ENCODE measurements at regions not wholly inside any gene's neighbourhood (a gene's known extent, or its start where the extent isn't known, plus 50 kb on each side); places are given as distances from the start of the nearest gene placed in this dataset.

- no peak overlapping the region for H3K9ac ChIP-seq (ENCODE audit: control insufficient read depth, extremely low read depth, insufficient read depth, low read length)
- H3K9me1 ChIP-seq (ENCODE audit: control insufficient read depth, extremely low read depth, insufficient read depth, low read length), result no peaks in the 10 kb centered on the region
- no peak overlapping the region for H2AFZ ChIP-seq (ENCODE audit: control insufficient read depth, low read length)
- H3K4me1 ChIP-seq (ENCODE audit: control insufficient read depth, extremely low read depth, insufficient read depth, low read length), result peaks cover 7% of the 10 kb centered on the region
- no peaks in the 10 kb centered on the region for H3K9me3 ChIP-seq (ENCODE audit: control insufficient read depth, low read depth, low read length)
- H3K4me2 ChIP-seq (ENCODE audit: control insufficient read depth, extremely low read depth, insufficient read depth, low read depth, low read length), result no peak overlapping the region
- H3K36me3 ChIP-seq (ENCODE audit: control insufficient read depth in 2 of 2, extremely low read depth in 1 of 2, insufficient read depth in 2 of 2, low read length in 2 of 2), result no peaks in the 10 kb centered on the region
- dilution Hi-C loops (cut with MboI; ENCODE audit: extremely low pct_ligation_motif_present, low sequenced_read_pairs), result no loop called here
- DNase-seq (ENCODE audit: low read depth, low spot score), result no peak
- no peak overlapping the region for H3K27ac ChIP-seq (ENCODE audit: control insufficient read depth, insufficient read depth, low read length)
- FAIRE-seq, result no peak
- no peaks in the 10 kb centered on the region for H4K20me1 ChIP-seq (ENCODE audit: control insufficient read depth, extremely low read depth, insufficient read depth, low read length)
- H3K4me3 ChIP-seq (ENCODE audit: control insufficient read depth in 2 of 3, extremely low read depth in 1 of 3, insufficient read depth in 2 of 3, low read depth in 1 of 3, low read length in 3 of 3), result no peak overlapping the region
- TF ChIP-seq CTCF (optimal IDR thresholded peaks at IDR 0.05 in 1 of 3, IDR thresholded peaks at IDR 0.05 in 1 of 3, conservative IDR thresholded peaks at IDR 0.05 in 1 of 3; ENCODE audit: extremely low read depth in 1 of 3, insufficient read depth in 2 of 3, low read length in 3 of 3) (no peak), EZH2 (IDR thresholded peaks at IDR 0.05; ENCODE audit: low read length) (no peak)
- H3K79me2 ChIP-seq (ENCODE audit: control insufficient read depth, insufficient read depth, low read length), result no peaks in the 10 kb centered on the region
- no peaks in the 10 kb centered on the region for H3K27me3 ChIP-seq (ENCODE audit: control insufficient read depth, extremely low read depth, insufficient read depth, low read length)
These were observed 125.4 kb upstream of the PTCHD4 start for GRCh38 chr6:48236375-48236774.

GRCh38 chr6:48233063-48233462 lies 122.1 kb upstream of the PTCHD4 start:
- FAIRE-seq, result no peak
- dilution Hi-C loops (cut with MboI; ENCODE audit: extremely low pct_ligation_motif_present, low sequenced_read_pairs), result no loop called here
- H3K9ac ChIP-seq (ENCODE audit: control insufficient read depth, extremely low read depth, insufficient read depth, low read length), result no peak overlapping the region

More at GRCh38 chr6:48233063-48233462, 122.1 kb upstream of the PTCHD4 start:
- Histone ChIP-seq H3K4me2 (ENCODE audit: control insufficient read depth, extremely low read depth, insufficient read depth, low read depth, low read length) (no peak overlapping the region), H3K36me3 (ENCODE audit: control insufficient read depth in 2 of 2, extremely low read depth in 1 of 2, insufficient read depth in 2 of 2, low read length in 2 of 2) (no peaks in the 10 kb centered on the region), H3K9me1 (ENCODE audit: control insufficient read depth, extremely low read depth, insufficient read depth, low read length) (no peaks in the 10 kb centered on the region), H4K20me1 (ENCODE audit: control insufficient read depth, extremely low read depth, insufficient read depth, low read length) (no peaks in the 10 kb centered on the region), H3K27ac (ENCODE audit: control insufficient read depth, insufficient read depth, low read length) (no peak overlapping the region), H3K79me2 (ENCODE audit: control insufficient read depth, insufficient read depth, low read length) (no peaks in the 10 kb centered on the region), H3K4me3 (ENCODE audit: control insufficient read depth in 2 of 3, extremely low read depth in 1 of 3, insufficient read depth in 2 of 3, low read depth in 1 of 3, low read length in 3 of 3) (no peak overlapping the region), H3K4me1 (ENCODE audit: control insufficient read depth, extremely low read depth, insufficient read depth, low read length) (peaks cover 12% of the 10 kb centered on the region), H3K27me3 (ENCODE audit: control insufficient read depth, extremely low read depth, insufficient read depth, low read length) (no peaks in the 10 kb centered on the region), H2AFZ (ENCODE audit: control insufficient read depth, low read length) (no peak overlapping the region), H3K9me3 (ENCODE audit: control insufficient read depth, low read depth, low read length) (no peaks in the 10 kb centered on the region)
- TF ChIP-seq EZH2 (IDR thresholded peaks at IDR 0.05; ENCODE audit: low read length), result no peak
- no peak for TF ChIP-seq CTCF (optimal IDR thresholded peaks at IDR 0.05 in 1 of 3, IDR thresholded peaks at IDR 0.05 in 1 of 3, conservative IDR thresholded peaks at IDR 0.05 in 1 of 3; ENCODE audit: extremely low read depth in 1 of 3, insufficient read depth in 2 of 3, low read length in 3 of 3)
- no peak for DNase-seq (ENCODE audit: low read depth, low spot score)

All from keratinocyte (primary cell).